H9 (cell line): ENCODE measurements at regions not wholly inside any gene's neighbourhood (a gene's known extent, or its start where the extent isn't known, plus 50 kb on each side); places are given as distances from the start of the nearest gene placed in this dataset.

ENCODE experiments used
- DNase-seq: peaks from one replicate; pipeline ENCODE4 v3.0.0-alpha.2; 2017
- H2AFZ ChIP-seq: one replicate; pipeline ENCODE4 v1.6.1; 2013; ENCODE audit warnings: mild to moderate bottlenecking, low read length, control low read depth, moderate library complexity
- H2AK5ac ChIP-seq: 2 replicates; pipeline ENCODE4 v1.6.1; 2013; ENCODE audit warnings: low read length, control low read depth, mixed read lengths; ENCODE audit not compliant: insufficient read length
- H2BK120ac ChIP-seq: one replicate; pipeline ENCODE4 v1.6.1; 2013; ENCODE audit warnings: low read depth, mild to moderate bottlenecking, low read length, control low read depth, inconsistent platforms; ENCODE audit not compliant: poor library complexity, severe bottlenecking
- H2BK12ac ChIP-seq: 2 replicates; pipeline ENCODE4 v1.6.1; 2013; ENCODE audit warnings: low read length, control low read depth, mixed read lengths, low read depth; ENCODE audit not compliant: insufficient read length
- H2BK15ac ChIP-seq: 2 replicates; pipeline ENCODE4 v1.6.1; 2013; ENCODE audit warnings: low read depth, low read length, control low read depth
- H2BK20ac ChIP-seq: one replicate; pipeline ENCODE4 v1.6.1; 2013; ENCODE audit warnings: low read depth, mild to moderate bottlenecking, low read length, control low read depth, inconsistent platforms; ENCODE audit not compliant: poor library complexity, severe bottlenecking
- H2BK5ac ChIP-seq: 2 replicates; pipeline ENCODE4 v1.6.1; 2013; ENCODE audit warnings: low read length, control low read depth, mixed read lengths; ENCODE audit not compliant: insufficient read length
- H3K14ac ChIP-seq: 2 replicates; pipeline ENCODE4 v1.6.1; 2013; ENCODE audit warnings: low read length, control low read depth; ENCODE audit not compliant: insufficient read depth
- H3K18ac ChIP-seq: 2 replicates; pipeline ENCODE4 v1.6.1; 2013; ENCODE audit warnings: low read depth, mild to moderate bottlenecking, mixed read lengths, low read length, control low read depth; ENCODE audit not compliant: insufficient read length
- H3K23ac ChIP-seq: 2 replicates; pipeline ENCODE4 v1.6.1; 2013; ENCODE audit warnings: low read length, control low read depth, mixed read lengths, low read depth; ENCODE audit not compliant: insufficient read length
- H3K23me2 ChIP-seq: 2 replicates; pipeline ENCODE4 v1.6.1; 2013; ENCODE audit warnings: low read depth, mild to moderate bottlenecking, mixed read lengths, low read length, control low read depth; ENCODE audit not compliant: insufficient read length, poor library complexity, severe bottlenecking
- H3K27ac ChIP-seq: 2 replicates; pipeline ENCODE4 v1.5.1; 2013; ENCODE audit warnings: low read length, control low read depth, mixed read lengths, low read depth; ENCODE audit not compliant: insufficient read length
- H3K27me3 ChIP-seq: 2 replicates; pipeline ENCODE4 v1.6.1; 2013; ENCODE audit warnings: low read length, control low read depth, inconsistent platforms; ENCODE audit not compliant: insufficient read depth
- H3K4ac ChIP-seq: 2 replicates; pipeline ENCODE4 v1.6.1; 2013; ENCODE audit warnings: low read depth, mild to moderate bottlenecking, control low read depth, inconsistent platforms, low read length, moderate library complexity
- H3K4me1 ChIP-seq: 2 replicates; pipeline ENCODE4 v1.6.1; 2013; ENCODE audit warnings: low read length, control low read depth, inconsistent platforms; ENCODE audit not compliant: insufficient read depth
- H3K4me2 ChIP-seq: 2 replicates; pipeline ENCODE4 v1.6.1; 2013; ENCODE audit warnings: low read length, control low read depth, mixed read lengths; ENCODE audit not compliant: insufficient read length, insufficient read depth
- H3K56ac ChIP-seq: 2 replicates; pipeline ENCODE4 v1.6.1; 2013; ENCODE audit warnings: low read depth, mild to moderate bottlenecking, mixed read lengths, low read length, control low read depth; ENCODE audit not compliant: insufficient read length
- H3K79me1 ChIP-seq: 2 replicates; pipeline ENCODE4 v1.6.1; 2013; ENCODE audit warnings: low read depth, mild to moderate bottlenecking, moderate library complexity, low read length, control low read depth, inconsistent platforms; ENCODE audit not compliant: insufficient read depth, poor library complexity, severe bottlenecking
- H3K79me2 ChIP-seq: 2 replicates; pipeline ENCODE4 v1.6.1; 2013; ENCODE audit warnings: low read length, control low read depth, inconsistent platforms; ENCODE audit not compliant: insufficient read depth
- H3K9ac ChIP-seq: 2 replicates; pipeline ENCODE4 v1.6.1; 2013; ENCODE audit warnings: low read length, control low read depth, mixed read lengths; ENCODE audit not compliant: insufficient read length; ENCODE audit errors: extremely low read depth
- H3K9me3 ChIP-seq: one replicate; pipeline ENCODE4 v1.6.1; 2013; ENCODE audit warnings: low read depth, low read length, inconsistent platforms; ENCODE audit not compliant: control insufficient read depth
- H3T11ph ChIP-seq: one replicate; pipeline ENCODE4 v1.6.1; 2013; ENCODE audit warnings: mild to moderate bottlenecking, low read length, control low read depth, inconsistent platforms
- H4K20me1 ChIP-seq: one replicate; pipeline ENCODE4 v1.6.1; 2013; ENCODE audit not compliant: control insufficient read depth, insufficient read length, insufficient read depth
- H4K5ac ChIP-seq: 2 replicates; pipeline ENCODE4 v1.6.1; 2013; ENCODE audit warnings: low read depth, mild to moderate bottlenecking, mixed read lengths, low read length, control low read depth; ENCODE audit not compliant: insufficient read length
- H4K8ac ChIP-seq: replicated peaks from 2 replicates; pipeline ENCODE4 v1.6.1; 2013; ENCODE audit warnings: low read length, control low read depth, mixed read lengths, low read depth; ENCODE audit not compliant: insufficient read length
- H4K91ac ChIP-seq: 2 replicates; pipeline ENCODE4 v1.6.1; 2013; ENCODE audit warnings: low read depth, mild to moderate bottlenecking, moderate library complexity, mixed read lengths, low read length, control low read depth; ENCODE audit not compliant: insufficient read length
- H3K27ac Mint-ChIP-seq, 3 experiments: 2 replicates in 2 of 3; 3 replicates in 1 of 3; pipeline ENCODE4 v1.8.0; 2020 to 2021; ENCODE audit warnings: mixed read lengths in 3 of 3, mild to moderate bottlenecking in 1 of 3, moderate library complexity in 1 of 3
- H3K27me3 Mint-ChIP-seq: 2 replicates; pipeline ENCODE4 v1.8.0; 2021; ENCODE audit warnings: low read depth, mild to moderate bottlenecking, moderate library complexity, mixed read lengths
- H3K36me3 Mint-ChIP-seq, 3 experiments: 2 replicates in 2 of 3; 3 replicates in 1 of 3; pipeline ENCODE4 v1.8.0; 2020 to 2021; ENCODE audit warnings: low read depth in 3 of 3, mixed read lengths in 3 of 3; ENCODE audit not compliant: insufficient read depth in 1 of 3
- H3K4me1 Mint-ChIP-seq, 2 experiments: 2 replicates each; pipeline ENCODE4 v1.8.0; 2020; ENCODE audit warnings: mixed read lengths in 2 of 2
- H3K4me3 Mint-ChIP-seq, 2 experiments: 2 replicates in 1 of 2; 3 replicates in 1 of 2; pipeline ENCODE4 v1.8.0; 2020 to 2021; ENCODE audit warnings: mild to moderate bottlenecking in 2 of 2, mixed read lengths in 2 of 2, moderate library complexity in 1 of 2
- H3K9me3 Mint-ChIP-seq, 2 experiments: 2 replicates in 1 of 2; 3 replicates in 1 of 2; pipeline ENCODE4 v1.8.0; 2020; ENCODE audit warnings: mild to moderate bottlenecking in 2 of 2, mixed read lengths in 2 of 2, moderate library complexity in 1 of 2
- CTCF ChIP-seq: fragments of 200-600 bp; sonication (generic); conservative IDR thresholded peaks from 3 replicates; pipeline ENCODE4 v1.8.0; 2021; ENCODE audit warnings: antibody characterized with exemption, mild to moderate bottlenecking
- WGBS: extraction: QIAGEN DNeasy Blood & Tissue Kit; methylation state at CpG from one replicate; pipeline ENCODE4 v1.1.7; 2013; ENCODE audit warnings: missing lambda C conversion rate, low lambda C conversion rate, mixed read lengths; ENCODE audit not compliant: insufficient read length; ENCODE audit errors: extremely low coverage; 5-methylcytosine and 5-hydroxymethylcytosine counted together

- Mint-ChIP-seq H3K9me3 (no peaks in the 10 kb centered on the region), H3K4me1 (peaks cover 2% of the 10 kb centered on the region in 2 experiments; a peak in 1 of 4 replicates), H3K27ac (no peak overlapping the region; a peak in 1 of 7 replicates), H3K36me3 (no peaks in the 10 kb centered on the region), H3K4me3 (no peak overlapping the region), H3K27me3 (peaks cover 28% of the 10 kb centered on the region)
- H3K79me2 ChIP-seq = no peaks in the 10 kb centered on the region
- no peak overlapping the region for H3K27ac ChIP-seq
- H3K4me1 ChIP-seq = no peaks in the 10 kb centered on the region
- no peaks in the 10 kb centered on the region for H3K9me3 ChIP-seq
- H3K23ac ChIP-seq = no peak overlapping the region
- H3K27me3 ChIP-seq = no peaks in the 10 kb centered on the region
- H3K18ac ChIP-seq = no peak overlapping the region
- no peak overlapping the region for H3K9ac ChIP-seq
- no peak overlapping the region for H3T11ph ChIP-seq
- H2AK5ac ChIP-seq = no peak overlapping the region
- H3K79me1 ChIP-seq = no peaks in the 10 kb centered on the region
- no peak for TF ChIP-seq CTCF
- no peak overlapping the region for H3K4me2 ChIP-seq
- no peak overlapping the region for H4K8ac ChIP-seq
- H2BK15ac ChIP-seq = no peak overlapping the region
- no peak overlapping the region for H2AFZ ChIP-seq
- H3K4ac ChIP-seq = no peak overlapping the region
- no peak for DNase-seq
- H3K56ac ChIP-seq = no peak overlapping the region
- H4K5ac ChIP-seq = no peak overlapping the region
- no peak overlapping the region for H3K14ac ChIP-seq
- H2BK12ac ChIP-seq = no peak overlapping the region
- H2BK120ac ChIP-seq = no peak overlapping the region
- no CpG with 5 or more reads among the region's 18 CpGs for WGBS
- H2BK20ac ChIP-seq = no peak overlapping the region
- no peak overlapping the region for H2BK5ac ChIP-seq
- H3K23me2 ChIP-seq = no peaks in the 10 kb centered on the region
- H4K91ac ChIP-seq = no peak overlapping the region
- H4K20me1 ChIP-seq = no peaks in the 10 kb centered on the region
Observed at GRCh38 chr16:86150641-86151238, 251.8 kb downstream of the IRF8 start.
